Tibial nerve (tissue), 4 donors: ENCODE measurements at regions not wholly inside any gene's neighbourhood (a gene's known extent, or its start where the extent isn't known, plus 50 kb on each side); places are given as distances from the start of the nearest gene placed in this dataset.

ENCODE experiments used
- EP300 ChIP-seq, 2 donors: sonication (generic); formaldehyde crosslinking; IDR thresholded peaks; one replicate each; pipeline ENCODE4 v1.6.1; 2017; ENCODE audit warnings: antibody characterized with exemption in 2 of 2, mild to moderate bottlenecking in 1 of 2
- POLR2A ChIP-seq, 2 donors: fragments of 450-650 bp; IDR thresholded peaks; one replicate each; pipeline ENCODE4 v1.6.1; 2017; ENCODE audit warnings: antibody characterized with exemption in 2 of 2, mild to moderate bottlenecking in 2 of 2, moderate library complexity in 2 of 2
- TF ChIP-seq, protein P1 (sequence below), 5 experiments: fragments of 200-600 bp in 3 of 5; fragments of 450-650 bp in 2 of 5; sonication (generic) in 3 of 5; IDR thresholded peaks; one replicate each; pipeline ENCODE4 v1.5.1; 2016 to 2019; ENCODE audit warnings: antibody characterized with exemption in 5 of 5, mild to moderate bottlenecking in 3 of 5, moderate library complexity in 2 of 5

DNA sequence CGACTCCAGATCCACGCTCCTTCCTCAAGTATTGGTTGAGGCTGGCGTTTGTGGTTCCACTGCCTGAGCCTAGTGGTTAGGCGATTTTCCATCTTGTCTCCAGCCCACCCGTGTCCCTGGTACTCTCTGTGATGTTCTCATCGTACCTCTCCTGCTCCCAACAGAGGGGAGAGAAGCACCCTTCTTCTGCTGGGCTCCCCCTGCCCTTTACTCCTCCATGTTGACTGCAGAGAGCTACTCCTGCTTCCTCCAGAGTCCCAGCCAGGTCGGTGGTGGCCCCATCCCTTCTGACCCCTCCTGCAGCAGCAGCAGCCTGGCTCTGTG, 164.0 kb upstream of the BCOR start:
- TF ChIP-seq, protein P1, sequence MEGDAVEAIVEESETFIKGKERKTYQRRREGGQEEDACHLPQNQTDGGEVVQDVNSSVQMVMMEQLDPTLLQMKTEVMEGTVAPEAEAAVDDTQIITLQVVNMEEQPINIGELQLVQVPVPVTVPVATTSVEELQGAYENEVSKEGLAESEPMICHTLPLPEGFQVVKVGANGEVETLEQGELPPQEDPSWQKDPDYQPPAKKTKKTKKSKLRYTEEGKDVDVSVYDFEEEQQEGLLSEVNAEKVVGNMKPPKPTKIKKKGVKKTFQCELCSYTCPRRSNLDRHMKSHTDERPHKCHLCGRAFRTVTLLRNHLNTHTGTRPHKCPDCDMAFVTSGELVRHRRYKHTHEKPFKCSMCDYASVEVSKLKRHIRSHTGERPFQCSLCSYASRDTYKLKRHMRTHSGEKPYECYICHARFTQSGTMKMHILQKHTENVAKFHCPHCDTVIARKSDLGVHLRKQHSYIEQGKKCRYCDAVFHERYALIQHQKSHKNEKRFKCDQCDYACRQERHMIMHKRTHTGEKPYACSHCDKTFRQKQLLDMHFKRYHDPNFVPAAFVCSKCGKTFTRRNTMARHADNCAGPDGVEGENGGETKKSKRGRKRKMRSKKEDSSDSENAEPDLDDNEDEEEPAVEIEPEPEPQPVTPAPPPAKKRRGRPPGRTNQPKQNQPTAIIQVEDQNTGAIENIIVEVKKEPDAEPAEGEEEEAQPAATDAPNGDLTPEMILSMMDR (IDR thresholded peaks at IDR 0.05), result no peak
- TF ChIP-seq POLR2A (IDR thresholded peaks at IDR 0.05) (no peak), EP300 (IDR thresholded peaks at IDR 0.05) (no peak)
